ENCODE measurements at regions not wholly inside any gene's neighbourhood (a gene's known extent, or its start where the extent isn't known, plus 50 kb on each side); places are given as distances from the start of the nearest gene placed in this dataset.

- no peak for DNase-seq (ENCODE audit: low read depth)
- TF ChIP-seq MAX (IDR thresholded peaks at IDR 0.05; ENCODE audit: low read depth, low read length), result no peak
- TF ChIP-seq MYC (IDR thresholded peaks at IDR 0.05; ENCODE audit: low read depth, low read length), result no peak
- no peak for TF ChIP-seq POLR2A (IDR thresholded peaks at IDR 0.05; ENCODE audit: extremely low read depth, insufficient read length)
- no peak for TF ChIP-seq CTCF (IDR thresholded peaks at IDR 0.05; ENCODE audit: low read depth, low read length)
- H3K4me3 ChIP-seq (ENCODE audit: low read depth, low read length), result no peak overlapping the region
Measured at GRCh38 chr10:36256948-36257356, 614.9 kb upstream of the FZD8 start.

- DNase-seq (ENCODE audit: low read depth), result no peak
Measured at GRCh38 chr10:36256166-36256565, 614.1 kb upstream of the FZD8 start.

GRCh38 chr10:36254199-36254598, 612.1 kb upstream of the FZD8 start:
- no peak overlapping the region for H3K4me3 ChIP-seq (ENCODE audit: low read depth, low read length)
- TF ChIP-seq MAX (IDR thresholded peaks at IDR 0.05; ENCODE audit: low read depth, low read length) (no peak), MYC (IDR thresholded peaks at IDR 0.05; ENCODE audit: low read depth, low read length) (no peak), POLR2A (IDR thresholded peaks at IDR 0.05; ENCODE audit: extremely low read depth, insufficient read length) (no peak), CTCF (IDR thresholded peaks at IDR 0.05; ENCODE audit: low read depth, low read length) (no peak)
- DNase-seq (ENCODE audit: low read depth), result no peak

More at GRCh38 chr10:36256166-36256565, 614.1 kb upstream of the FZD8 start:
- TF ChIP-seq CTCF (IDR thresholded peaks at IDR 0.05; ENCODE audit: low read depth, low read length) (no peak), MYC (IDR thresholded peaks at IDR 0.05; ENCODE audit: low read depth, low read length) (no peak), MAX (IDR thresholded peaks at IDR 0.05; ENCODE audit: low read depth, low read length) (no peak), POLR2A (IDR thresholded peaks at IDR 0.05; ENCODE audit: extremely low read depth, insufficient read length) (no peak)
- H3K4me3 ChIP-seq (ENCODE audit: low read depth, low read length), result no peak overlapping the region

GRCh38 chr10:36253731-36254130, 611.6 kb upstream of the FZD8 start:
- DNase-seq (ENCODE audit: low read depth), result no peak
- TF ChIP-seq CTCF (IDR thresholded peaks at IDR 0.05; ENCODE audit: low read depth, low read length), result no peak
- TF ChIP-seq MAX (IDR thresholded peaks at IDR 0.05; ENCODE audit: low read depth, low read length), result no peak
- no peak for TF ChIP-seq MYC (IDR thresholded peaks at IDR 0.05; ENCODE audit: low read depth, low read length)
- no peak for TF ChIP-seq POLR2A (IDR thresholded peaks at IDR 0.05; ENCODE audit: extremely low read depth, insufficient read length)
- no peak overlapping the region for H3K4me3 ChIP-seq (ENCODE audit: low read depth, low read length)

- no peak overlapping the region for H3K4me3 ChIP-seq (ENCODE audit: low read depth, low read length)
- TF ChIP-seq MAX (IDR thresholded peaks at IDR 0.05; ENCODE audit: low read depth, low read length), result no peak
- no peak for TF ChIP-seq MYC (IDR thresholded peaks at IDR 0.05; ENCODE audit: low read depth, low read length)
- no peak for TF ChIP-seq POLR2A (IDR thresholded peaks at IDR 0.05; ENCODE audit: extremely low read depth, insufficient read length)
- no peak for TF ChIP-seq CTCF (IDR thresholded peaks at IDR 0.05; ENCODE audit: low read depth, low read length)
- DNase-seq (ENCODE audit: low read depth), result no peak
Measured at GRCh38 chr10:36251068-36251467, 609.0 kb upstream of the FZD8 start.
